ENCODE measurements at regions not wholly inside any gene's neighbourhood (a gene's known extent, or its start where the extent isn't known, plus 50 kb on each side); places are given as distances from the start of the nearest gene placed in this dataset.

GRCh38 chrX:46447384-46447783, 97.8 kb downstream of the ZNF674 start:
- DNase-seq (ENCODE audit: low spot score), result no peak

GRCh38 chrX:46446727-46447378, 98.4 kb downstream of the ZNF674 start:
- DNase-seq (ENCODE audit: low spot score), result peak; percentile 80

DNA sequence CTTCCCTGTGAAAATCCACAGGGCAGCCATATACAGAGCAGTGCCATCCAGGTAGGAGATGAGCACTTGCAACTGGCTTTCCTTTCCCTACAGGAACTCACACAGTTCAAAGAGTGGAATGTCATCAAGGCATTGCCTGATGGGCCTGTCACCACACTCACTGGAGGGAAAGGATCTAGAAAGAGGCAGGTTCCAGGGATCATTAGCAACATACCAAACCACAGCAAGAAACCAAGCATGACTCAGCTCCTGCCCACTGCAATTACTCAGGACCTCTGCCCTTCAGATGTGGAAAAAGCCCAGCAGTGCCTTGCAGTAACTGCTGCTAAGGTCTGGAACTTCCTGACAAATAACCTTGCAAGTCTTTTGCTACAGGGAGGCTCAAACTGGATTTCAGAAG, 101.2 kb downstream of the ZNF674 start:
- DNase-seq (ENCODE audit: low spot score), result peak; percentile 29

- no peak for DNase-seq (ENCODE audit: low spot score)
These were observed 108.5 kb downstream of the ZNF674 start for GRCh38 chrX:46436744-46437143.

GRCh38 chrX:46433892-46434291, 111.3 kb downstream of the ZNF674 start:
- DNase-seq (ENCODE audit: low spot score), result no peak

DNA sequence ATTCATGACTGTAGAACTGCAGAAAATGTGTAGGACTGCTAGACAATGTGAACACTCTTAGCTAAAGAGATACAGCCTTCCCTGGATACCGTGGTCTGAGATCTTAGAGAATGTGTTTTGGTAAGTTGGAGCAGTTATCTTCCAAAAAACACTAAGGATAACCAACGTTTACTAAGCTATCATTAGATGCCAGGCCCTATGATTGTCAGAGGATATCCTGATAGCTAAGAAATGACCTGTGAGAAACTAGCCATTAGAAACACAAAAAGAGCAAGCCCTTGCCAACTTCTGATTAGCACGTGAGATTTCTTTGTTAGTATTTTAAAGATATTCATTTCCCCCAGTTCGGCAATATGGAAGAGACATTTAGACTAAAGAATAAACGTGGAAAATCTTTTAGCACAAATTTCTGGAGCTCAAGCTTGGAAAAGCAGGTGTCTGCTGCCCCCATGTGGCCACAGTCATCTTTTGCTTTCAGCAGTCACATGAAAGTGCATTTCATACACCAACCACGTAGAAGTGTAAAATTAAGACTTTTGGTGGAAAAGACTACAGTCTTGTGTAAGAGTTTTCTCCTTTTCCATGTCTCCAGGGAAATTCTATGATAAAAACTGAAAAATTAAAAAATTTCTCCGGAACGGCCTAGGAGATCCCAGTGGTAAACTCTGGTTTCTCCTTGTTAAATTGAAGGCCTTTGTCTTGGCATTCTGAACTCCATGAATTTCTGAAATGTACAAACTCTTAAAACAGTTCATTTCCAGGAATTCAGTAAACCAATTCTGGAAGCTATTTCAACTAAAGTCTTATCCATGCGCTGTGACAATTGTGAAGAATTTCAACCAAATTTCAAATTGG, 136.4 kb downstream of the ZNF674 start:
- DNase-seq (ENCODE audit: low spot score), result peak; percentile 53

- DNase-seq (ENCODE audit: low spot score), result no peak
These were observed 137.5 kb downstream of the ZNF674 start for GRCh38 chrX:46407753-46408130.

DNA sequence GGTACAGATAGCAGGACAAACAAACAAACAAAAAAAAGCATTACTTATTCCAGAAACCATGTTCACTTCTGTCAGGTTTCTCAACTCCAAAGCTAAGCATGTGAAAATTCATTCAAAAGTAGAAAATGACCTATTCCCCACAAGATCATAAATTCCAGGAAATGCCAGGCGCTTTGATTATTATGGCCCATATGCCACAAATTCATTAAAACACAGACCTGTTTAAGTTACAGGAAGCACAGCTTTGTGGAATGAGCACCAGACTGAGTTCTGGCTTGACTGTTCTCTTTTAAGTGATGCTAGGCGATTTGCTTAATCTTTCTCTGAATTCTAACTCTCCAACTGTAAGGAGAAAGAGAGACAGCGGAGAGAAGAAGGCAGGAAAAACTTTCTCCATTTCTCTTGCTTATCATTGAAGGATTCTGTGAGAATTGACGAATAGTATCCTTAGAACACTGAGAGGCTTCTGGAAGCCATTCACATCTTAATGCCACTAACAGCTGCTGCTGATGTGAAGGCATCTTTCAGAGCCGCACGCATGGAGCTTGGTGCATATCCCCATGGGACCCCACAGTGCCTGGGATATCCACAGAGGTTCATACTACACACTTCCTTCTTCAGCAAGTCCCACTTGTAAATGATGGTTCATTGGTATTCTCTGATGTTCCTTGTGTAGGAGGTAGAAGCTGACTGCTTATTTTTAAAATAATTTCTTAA, 138.0 kb downstream of the ZNF674 start:
- DNase-seq (ENCODE audit: low spot score), result no peak

- DNase-seq (ENCODE audit: low spot score), result no peak
These were observed 140.4 kb downstream of the ZNF674 start for GRCh38 chrX:46404774-46405173.

DNA sequence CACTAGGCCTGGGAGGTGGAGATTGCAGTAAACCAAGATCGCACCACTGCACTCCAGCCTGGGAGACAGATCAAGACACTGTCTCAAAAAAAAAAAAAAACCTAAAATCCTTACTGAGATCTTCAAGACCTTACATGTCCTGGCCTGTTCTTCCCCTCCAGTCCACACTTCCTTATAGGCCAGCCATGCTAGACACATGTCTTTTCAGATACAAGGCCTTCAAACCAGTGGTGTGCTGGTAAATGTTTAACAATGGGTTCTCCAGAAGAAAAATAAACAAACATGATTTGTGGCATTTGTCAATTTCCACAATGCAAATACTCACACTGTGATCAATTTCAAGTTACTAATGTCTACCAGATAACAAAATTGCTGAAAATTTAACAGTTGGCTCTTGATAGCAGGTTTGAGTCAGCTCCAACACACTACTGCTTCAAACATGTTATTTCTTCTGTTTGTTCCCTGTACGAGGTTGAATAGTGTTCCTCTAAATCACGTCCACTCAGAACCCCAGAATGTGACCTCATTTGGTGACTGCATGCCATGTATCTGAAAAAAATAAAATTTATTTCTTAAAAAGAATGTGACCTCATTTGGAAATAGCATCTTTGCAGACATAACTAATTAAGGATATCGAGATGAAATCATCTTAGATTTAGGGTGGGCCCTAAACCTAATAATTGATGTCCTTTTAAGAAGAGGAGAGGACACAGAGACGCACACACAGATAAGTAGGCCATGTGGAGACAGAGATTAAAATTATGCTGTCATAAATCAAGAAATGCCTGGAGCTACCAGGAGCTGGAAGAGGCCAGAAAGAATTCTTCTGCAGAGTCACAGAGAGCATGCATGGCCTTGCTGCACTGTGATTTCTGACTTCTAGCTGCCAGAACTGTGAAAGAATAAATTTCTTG, 144.4 kb downstream of the ZNF674 start:
- no peak for DNase-seq (ENCODE audit: low spot score)

- no peak for DNase-seq (ENCODE audit: low spot score)
These were observed 146.3 kb downstream of the ZNF674 start for GRCh38 chrX:46398874-46399273.

DNA sequence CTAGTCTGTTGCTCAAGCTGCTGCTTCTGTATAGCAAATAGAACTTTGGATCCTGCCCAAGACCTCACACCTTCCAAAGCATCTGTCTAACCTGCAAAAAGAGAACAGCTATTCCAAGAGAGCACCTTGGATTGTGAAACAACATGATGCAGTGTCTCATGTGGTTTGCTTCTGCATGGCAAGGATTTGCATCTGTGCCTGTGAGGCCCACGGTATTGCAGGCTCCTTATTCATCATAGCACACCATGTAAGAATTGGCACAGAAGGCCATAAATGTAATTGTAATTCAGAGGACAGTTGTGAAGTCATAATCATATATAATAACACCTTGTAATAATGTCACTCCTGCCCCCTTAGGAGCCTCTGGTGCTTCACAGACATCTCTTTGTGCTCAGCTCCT, 147.1 kb downstream of the ZNF674 start:
- no peak for DNase-seq (ENCODE audit: low spot score)

- DNase-seq (ENCODE audit: low spot score), result no peak
These were observed 158.7 kb downstream of the ZNF674 start for GRCh38 chrX:46386511-46386910.

DNA sequence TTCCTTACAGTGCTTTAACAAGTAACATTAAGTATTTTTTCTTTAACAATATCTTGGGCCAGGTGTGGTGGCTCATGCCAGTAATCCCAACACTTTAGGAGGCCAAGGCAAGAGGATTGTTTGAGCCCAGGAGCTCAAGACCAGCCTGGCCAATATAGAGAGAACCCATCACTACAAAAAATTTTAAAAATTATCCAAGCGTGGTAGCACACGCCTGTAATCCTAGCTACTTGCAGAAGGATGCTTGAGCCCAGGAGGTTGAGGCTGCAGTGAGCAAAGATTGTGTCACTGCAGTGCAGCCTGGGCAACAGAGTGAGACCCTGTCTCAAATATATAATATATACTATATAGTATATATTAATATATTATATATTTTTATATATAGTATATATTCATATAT, 162.2 kb downstream of the ZNF674 start:
- DNase-seq (ENCODE audit: low spot score), result no peak

DNA sequence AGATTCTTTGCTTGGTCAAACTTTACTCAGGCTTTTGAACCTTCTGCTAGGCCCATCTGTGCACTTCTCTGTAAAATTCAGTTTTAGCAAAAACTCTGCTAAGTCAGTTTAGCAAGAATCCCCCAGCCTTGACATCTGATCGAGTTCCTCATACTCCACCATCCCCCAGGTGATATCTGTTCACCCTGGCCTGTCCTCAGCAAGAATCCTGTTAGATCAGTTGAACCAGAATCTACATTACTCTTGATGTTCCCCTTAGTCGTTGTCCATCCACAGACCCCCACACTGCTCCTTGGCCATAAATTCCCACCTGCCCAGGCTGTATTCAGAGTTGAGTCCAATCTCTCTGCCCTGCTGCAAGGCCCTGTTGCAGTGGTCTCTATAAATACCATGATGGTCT, 162.6 kb downstream of the ZNF674 start:
- DNase-seq (ENCODE audit: low spot score), result no peak

DNA sequence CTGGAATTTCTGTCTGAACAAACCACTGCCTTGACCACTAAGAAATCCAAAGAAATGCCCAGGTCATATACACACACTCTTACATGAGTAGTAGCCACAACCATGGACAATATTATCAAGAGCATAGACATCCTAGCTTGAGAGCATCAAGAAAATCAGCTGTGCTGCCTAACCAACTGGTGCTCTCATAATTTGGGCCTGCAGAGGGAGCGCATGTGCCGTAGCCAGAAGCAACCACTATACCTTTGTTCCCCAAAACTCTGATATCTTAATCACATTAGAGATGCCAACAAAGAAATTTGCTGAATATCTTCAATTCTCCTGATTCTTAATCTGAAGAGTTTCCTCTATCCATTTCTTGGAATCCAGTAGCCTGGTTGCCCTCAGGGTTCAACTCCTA, 163.6 kb downstream of the ZNF674 start:
- DNase-seq (ENCODE audit: low spot score), result peak; percentile 14

DNA sequence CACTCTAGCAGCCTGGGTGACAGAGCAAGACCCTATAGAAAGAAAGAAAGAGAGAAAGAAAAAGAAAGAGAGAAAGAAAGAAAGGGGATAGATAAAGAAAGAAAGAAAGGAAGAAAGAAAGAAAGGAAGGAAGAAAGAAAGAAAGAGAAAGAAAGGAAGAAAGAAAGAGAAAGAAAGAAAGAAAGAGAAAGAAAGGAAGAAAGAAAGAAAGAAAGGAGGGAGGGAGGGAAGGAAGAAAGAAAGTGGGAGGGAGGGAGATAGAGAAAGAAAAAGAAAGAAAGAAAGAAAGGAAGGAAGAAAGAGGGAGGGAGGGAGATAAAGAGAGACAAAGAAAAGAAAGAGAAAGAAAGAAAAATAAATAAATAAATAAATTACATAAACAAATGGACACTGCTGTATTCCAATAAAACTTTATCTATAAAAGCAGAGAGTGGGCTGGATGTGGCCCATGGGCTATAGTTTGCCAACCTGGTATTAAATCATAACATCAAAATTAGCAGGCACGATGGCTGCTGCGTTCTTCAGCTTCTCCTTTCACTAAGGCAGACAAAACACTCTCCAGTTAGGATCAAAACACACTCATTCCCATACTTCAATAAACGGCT, 165.0 kb downstream of the ZNF674 start:
- no peak for DNase-seq (ENCODE audit: low spot score)

GRCh38 chrX:46376246-46376885, 168.9 kb downstream of the ZNF674 start:
- DNase-seq (ENCODE audit: low spot score), result peak; percentile 68

- DNase-seq (ENCODE audit: low spot score), result peak; percentile 22
These were observed 169.4 kb downstream of the ZNF674 start for GRCh38 chrX:46375831-46376230.

DNA sequence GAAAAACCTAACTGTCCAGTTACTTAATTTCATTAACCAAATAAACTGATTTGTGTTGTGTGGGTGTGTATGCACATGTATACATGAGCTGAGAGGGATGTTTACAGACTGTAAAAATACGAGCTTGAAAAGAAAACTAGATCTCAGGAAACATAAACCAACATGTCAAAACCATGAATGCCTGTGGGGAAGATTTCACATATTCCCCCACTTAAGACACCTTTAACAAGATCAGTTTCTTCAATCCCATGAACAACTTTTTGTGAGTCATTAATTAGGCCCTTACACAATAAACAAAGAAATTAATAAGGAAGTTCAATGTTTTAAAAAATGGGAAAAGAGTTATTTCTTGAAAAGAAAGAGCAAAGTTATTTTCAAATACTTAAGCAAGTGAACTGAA, 170.8 kb downstream of the ZNF674 start:
- DNase-seq (ENCODE audit: low spot score), result no peak

- DNase-seq (ENCODE audit: low spot score), result no peak
These were observed 177.7 kb downstream of the ZNF674 start for GRCh38 chrX:46367491-46367890.

Data from LoVo (cell line).